HG02642 (cell line): ENCODE measurements at regions not wholly inside any gene's neighbourhood (a gene's known extent, or its start where the extent isn't known, plus 50 kb on each side); places are given as distances from the start of the nearest gene placed in this dataset.

Experiments used
- ATAC-seq: cut with Tn5 transposase; IDR thresholded peaks from one replicate; pipeline ENCODE4 v1.9.1; 2021; ENCODE audit warnings: mild to moderate bottlenecking; ENCODE audit not compliant: unreplicated experiment, poor library complexity

DNA sequence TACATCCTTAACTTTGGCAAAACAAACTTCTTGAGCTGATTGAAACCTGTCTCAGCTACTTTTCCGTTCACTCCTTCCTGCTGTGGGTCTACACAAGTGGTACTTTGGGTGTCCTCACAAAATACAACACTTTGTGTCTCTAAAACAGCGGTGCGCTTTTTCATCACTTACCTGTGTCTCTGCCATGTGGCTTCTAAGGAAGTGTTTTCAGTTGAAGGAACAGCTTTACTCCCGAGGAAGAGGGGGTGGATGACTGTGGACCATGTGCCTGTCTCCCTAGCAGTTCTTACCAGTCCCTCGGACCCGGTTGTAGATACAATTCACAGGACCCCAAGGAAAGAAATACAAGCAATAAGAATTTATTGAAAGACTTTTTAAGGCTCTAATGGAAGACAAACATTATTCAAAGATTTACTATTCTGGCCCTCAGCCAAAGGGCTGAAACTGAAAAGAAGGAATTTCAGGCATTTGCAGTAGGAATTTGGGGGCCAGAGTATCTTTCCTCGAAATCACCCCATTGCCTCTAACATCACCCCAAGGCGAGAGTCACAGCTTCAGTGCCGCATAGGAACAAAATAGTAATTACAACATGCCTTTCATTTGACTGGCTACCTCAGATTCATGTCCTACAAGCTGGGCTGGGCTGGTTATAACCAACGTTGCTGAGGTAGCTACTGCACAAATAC lies 246.3 kb downstream of the ACTR3B start:
- no peak for ATAC-seq

DNA sequence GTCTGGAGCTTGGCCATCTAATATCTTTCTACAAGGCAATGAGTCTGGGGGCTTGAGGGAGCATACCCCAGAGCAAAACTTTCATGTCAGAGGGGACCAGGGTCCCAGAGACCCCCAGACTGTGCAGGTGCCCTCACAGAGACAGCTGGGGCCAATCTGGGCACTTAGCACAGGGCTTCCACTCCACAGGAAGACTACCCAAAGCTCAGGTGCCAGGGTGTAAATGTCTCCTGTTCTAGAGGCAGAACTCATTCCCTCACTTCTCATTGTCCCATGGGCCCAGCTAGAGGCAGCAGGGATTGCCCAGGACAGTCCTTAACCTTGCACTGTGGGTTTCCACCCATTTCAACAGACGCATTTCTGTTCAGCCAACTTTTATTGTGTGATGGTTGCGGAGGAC lies 246.9 kb downstream of the ACTR3B start:
- ATAC-seq: no peak

DNA sequence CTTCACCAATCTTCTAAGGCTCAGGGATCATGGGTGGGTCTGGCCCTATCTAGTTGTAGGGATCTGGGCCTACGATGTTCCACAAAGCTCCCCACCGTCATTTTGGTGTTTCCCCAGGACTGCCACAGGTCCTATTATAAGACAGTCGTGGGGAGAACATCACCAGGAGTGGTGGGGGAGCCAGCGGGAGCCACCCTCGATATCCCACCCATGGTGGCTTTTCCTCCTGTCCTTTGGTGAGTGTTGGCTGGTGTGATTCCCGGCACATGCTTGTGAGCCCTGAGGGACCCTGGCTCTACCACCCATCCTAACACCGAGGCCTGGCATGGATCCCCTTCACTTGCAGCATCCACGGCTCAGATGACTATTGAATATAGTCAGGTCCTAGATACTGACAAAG lies 247.4 kb downstream of the ACTR3B start:
- ATAC-seq: no peak

DNA sequence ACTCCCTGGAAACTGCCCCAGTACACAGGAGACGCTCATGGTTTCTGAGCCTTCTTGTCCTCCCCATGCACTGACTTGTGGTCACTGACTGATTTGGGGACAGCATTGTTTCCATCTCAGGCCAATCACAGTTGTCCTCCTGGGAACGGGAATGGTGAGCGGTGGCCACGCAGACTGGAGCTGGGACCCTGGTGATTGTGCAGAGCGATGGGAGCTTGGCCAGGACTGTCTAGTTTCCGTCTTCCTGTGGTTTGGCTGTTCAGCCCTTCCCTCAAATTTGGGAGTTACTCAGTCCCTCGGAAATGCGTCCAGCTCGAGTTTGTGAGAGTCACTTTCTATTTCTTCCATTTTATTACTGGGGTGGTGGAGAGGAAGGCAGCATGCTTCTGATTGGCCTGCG lies 250.9 kb downstream of the ACTR3B start:
- no peak for ATAC-seq

DNA sequence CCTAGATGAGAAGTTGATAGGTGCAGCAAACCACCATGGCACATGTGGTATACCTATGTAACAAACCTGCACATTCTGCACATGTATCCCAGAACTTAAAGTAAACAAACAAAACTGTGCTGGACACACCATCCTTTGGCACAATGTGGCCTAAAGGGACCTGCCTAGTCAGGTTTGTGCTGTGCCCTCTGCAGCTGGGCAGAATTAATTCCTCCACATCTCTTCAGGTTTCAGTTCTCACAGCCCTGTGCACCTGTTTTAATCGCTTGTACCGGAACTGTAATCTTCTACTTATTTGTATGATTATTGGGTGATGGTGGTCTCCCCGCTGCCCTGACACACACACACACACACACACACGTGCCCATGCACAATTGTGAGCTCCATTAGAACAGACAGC lies 252.7 kb downstream of the ACTR3B start:
- no peak for ATAC-seq

DNA sequence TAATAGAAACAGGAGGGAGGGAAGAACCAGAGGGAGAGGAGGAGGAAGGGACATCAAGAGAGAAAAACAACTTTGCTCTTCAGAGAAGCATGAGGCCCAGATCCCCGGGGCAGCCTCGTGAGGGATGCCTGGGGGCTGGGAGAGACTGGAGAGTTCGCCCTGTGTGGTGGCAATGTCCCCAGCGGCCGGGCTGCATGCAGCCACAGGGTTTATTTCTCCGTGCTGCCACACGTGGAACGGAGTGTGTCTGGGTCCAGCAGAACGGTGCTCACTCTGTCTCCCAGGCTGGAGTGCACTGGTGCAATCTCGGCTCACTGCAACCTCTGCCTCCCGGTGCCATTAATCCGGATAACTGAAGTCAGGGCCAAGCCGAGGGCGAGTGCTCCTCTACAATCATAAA lies 257.7 kb downstream of the ACTR3B start:
- ATAC-seq: no peak

DNA sequence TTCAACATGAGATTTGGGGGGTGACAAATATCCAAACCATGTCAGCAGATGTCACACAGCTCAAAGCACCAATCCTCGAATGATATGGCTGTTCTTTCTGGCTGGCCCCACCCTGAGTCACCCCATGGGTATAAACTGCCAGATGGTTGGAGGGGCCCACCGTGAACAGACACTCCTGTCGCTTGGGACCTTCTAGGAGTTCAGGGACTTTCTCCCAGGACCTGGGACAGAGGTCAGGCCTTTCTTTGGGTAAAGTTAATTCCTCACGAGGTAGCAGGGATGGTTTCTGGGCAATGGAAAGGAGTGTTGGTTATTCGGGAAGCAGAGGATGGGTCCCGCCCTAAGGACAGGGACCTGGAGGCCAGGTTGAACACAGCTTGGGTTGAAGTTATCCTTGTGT lies 262.0 kb downstream of the ACTR3B start:
- no peak for ATAC-seq

DNA sequence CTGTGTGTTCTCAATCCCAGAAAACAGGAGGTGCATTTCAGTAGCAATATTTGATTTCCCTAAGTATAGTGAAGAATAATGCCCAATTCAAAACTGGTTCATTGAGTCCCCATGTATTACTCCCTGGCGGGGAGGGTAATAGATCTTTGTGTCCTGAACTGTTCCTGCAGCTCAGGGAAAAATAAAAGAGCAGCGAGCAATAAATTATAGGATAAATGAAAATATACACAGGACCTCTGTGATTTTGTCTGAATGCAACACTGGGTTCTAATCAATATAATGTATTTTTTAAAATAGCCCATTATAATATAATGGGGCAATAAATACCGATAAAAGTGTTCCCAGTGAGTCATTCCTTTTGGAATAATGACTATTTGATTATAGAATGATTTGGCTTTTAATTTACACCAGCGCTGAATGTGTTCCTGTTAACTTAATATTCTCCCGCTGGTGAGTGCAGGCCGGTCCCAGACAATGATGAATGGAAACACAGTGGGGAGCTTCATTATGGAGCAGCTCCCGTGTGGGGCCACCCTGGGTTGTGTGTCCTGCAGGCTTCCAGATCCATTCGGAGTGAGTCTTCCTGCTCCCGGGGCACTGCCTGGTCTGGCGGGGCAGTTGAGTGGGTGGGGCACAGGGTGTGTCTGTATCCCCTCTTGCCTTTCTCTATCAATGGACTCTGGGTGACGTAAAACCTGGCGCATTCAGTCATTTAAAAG lies 263.1 kb downstream of the ACTR3B start:
- ATAC-seq: no peak

DNA sequence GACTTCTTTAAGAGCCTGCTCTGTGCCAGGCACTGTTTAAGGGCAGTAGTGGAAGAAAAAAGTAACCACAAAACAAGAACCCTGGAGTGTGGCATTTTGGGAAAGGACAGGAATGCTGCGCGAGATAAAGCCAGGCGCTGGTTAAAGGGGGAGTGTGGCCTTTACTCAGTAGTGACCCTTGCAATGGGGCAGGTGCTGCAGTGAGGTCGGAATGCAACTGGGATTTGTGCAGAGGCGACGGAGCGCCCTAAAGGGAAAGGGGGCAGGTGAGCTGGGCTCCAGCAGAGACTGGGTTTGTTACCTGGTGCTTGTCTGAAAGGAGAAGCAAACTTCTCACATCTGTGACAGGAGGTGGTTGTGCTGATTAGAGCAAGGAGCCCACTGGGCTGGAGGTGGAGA lies 263.6 kb downstream of the ACTR3B start:
- ATAC-seq: no peak

DNA sequence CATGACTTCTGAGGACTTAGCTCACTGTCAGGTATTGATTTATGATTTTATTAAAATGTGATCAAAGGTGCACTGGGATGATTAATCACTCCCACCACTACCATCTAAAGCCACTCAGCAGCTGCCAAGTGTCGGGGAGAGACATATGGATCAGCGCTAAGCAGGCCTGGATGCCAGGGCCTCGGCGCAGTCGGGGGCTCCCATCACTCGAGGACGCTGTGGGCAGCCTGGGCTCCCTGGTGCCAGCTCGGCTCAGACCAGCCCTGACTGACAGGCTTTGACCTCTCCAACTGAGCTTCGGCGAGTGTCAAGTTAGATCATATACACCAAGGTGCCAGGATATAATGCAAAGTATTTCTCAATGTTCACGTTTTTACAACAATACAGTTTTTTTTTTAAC lies 267.7 kb downstream of the ACTR3B start:
- no peak for ATAC-seq

DNA sequence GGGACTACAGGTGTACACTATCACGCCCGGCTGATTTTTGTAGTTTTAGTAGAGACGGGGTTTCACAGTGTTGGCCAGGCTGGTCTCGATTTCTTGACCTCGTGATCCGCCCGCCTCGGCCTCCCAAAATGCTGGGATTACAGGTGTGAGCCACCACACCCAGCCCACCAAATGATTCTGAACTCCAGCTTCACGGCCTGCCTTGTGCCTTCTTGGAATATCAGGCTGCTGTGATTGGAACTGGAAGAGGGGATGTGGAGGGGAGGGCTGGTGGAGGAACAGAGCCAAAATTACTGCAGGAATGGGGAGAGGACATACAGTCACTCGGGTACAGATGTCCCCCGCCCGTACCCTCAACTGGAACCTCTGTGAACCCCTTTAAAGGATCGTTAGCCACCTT lies 268.4 kb downstream of the ACTR3B start:
- ATAC-seq: no peak

DNA sequence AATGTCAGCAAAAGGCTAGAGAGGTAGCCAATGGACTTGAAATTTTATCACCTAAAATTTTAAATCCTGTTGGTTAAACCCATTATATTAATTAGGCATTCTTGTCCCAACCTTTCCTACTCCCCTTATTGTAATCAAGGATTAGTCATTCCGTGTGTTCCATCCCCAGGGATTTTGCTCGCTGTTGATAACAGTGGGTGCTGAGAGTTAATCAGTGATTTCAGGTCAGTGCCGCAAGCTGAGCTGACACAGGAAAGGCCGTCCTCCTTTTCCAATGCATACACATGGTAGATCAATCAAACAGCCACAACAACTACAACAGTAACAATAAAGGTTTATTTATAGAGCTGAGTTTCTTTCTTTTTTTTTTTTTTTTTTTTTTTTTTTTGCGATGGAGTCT lies 271.4 kb downstream of the ACTR3B start:
- no peak for ATAC-seq

DNA sequence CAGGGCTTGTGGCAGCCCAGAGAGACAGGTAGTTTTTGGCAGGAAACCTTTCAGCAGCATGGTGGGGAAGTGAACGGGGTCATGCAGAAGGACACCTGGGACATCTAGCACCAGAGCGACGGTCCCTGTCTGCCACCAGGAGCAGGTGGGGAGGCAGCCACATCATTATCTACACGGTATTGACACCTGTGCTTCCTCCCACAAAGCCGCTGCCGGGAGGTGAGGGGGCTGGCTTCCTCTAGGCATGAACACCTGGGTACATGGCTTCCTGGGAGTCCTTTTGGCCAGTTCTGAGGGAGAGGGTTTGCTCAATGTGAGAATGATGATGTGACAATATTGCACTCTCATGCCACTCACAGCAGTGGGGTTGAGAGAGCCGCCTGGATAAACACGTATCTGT lies 275.2 kb downstream of the ACTR3B start:
- no peak for ATAC-seq

DNA sequence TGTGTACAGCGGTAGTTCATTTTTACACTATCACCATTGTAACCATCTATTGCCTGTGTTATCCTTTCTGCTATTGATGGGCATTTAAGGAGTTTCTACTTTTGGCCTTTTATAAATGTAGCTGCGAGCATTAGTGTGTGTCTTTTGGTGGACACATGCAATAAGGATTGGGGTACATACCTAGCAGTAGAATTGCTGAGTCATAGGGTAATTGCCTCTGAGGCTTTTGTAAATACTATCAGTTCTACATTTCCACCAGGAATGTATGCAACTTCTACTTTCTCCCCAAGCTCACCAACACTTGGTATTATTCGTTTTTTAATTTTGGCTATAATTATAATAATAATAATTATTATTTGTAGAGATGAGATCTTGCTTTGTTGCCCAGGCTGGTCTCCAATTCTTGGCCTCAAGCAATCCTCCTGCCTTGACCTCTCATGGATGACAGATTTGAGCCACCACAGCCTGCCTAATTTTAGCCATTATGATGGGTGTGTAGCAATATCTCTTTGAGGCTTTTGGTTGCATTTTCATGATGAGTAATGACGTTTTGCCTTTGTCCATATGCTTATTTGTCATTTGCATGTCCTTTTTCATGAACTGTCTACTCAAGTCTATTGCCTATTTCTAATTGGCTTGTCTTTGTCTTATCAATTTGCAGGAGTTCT lies 277.0 kb downstream of the ACTR3B start:
- ATAC-seq: no peak

DNA sequence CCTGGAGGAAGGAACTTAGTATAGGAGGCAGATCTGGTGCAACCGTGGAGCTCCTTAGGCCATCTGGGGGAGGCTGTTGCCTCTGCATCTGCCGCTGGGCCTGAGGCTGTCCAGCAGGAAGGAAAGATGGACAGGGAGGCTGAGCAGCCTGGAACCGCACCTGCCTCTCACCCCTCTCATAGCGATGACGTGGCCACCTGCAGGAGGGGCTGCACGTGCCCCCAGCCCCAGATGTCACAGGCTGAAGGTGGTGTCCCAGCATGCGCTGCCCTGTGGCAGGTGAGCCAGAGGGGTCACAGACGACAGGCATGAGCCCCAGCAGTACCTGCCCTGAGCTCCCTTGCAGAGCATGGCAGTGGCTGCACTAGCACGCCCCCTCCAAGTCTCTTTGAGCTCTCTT lies 283.9 kb downstream of the ACTR3B start:
- ATAC-seq: no peak

DNA sequence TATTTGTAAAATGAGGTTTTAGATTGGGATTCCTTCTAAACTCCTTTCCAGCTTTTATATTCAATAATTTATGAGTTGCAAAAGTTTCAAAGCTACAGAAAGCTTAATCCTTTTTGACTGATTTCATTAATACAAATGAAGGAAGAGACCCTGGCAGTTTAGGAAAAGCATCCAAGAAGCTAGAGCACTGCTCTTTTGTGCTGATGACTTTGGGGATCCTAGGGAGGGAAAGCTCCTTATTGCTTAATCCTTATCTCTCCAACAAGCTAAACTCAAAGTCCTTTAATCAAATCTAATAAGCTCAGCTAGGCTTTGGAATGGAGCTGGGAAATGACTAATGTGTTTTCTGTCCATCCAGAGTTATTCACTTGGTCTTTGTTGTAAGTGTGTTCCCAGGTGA lies 285.4 kb downstream of the ACTR3B start:
- no peak for ATAC-seq

DNA sequence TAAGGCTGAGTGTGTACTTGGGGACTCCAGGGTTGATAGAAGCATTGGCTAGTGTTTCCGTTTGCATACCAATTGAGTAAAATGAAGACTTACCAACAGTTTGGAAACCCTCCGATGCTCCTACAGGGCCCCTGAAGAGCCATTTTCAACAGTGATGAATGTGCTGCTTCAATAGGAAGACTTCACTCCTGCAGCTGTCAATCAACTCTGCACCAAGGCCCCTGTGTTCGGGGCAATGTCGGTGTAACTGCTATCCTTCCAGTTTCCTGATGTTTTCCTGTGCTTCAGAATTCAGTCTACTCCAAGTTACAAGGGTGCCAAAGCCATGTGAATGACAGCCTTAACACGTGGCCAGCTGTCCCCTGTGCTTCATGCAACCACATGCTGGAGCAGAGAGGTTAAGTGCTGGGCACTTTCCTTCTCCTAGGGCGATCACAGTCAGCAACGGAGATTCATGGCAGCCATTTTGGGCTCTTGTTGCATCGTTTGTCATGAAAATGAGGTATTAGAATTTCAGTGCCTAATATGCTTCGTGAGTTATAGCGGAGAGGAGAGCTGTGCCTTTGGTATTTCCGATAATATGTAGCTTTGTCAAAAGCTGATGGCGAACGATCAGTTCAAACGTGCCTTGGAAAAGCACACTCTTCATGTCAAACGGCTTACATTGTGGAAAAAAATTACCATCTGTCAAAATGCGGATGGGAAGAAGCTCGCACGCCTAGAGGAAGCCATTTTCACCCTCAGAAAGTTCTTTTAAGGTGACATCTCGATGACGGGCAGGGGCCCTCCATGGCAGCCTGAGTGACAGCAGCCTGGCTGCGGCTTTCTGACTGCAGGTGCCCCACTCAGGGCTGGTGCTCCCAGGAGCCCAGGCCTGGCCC lies 287.8 kb downstream of the ACTR3B start:
- no peak for ATAC-seq

DNA sequence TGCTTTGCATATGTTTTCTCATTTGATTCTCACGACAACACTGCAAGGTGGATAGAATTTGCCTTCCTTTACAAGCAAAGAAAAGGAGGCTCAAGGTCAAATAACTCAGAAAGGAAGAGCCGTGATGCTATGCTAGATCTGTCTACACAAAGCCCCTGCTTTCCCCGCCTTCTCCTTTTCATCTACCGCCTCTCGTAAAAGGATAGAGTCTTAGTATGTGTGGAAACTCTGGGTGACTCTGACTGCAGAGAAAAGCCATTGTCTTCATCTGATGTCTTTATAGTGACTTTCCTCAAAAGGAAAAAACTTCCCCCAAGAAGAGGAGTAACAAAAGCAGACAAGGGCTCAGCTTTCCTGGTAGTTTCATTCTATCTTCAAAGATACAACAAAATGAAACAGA lies 292.7 kb downstream of the ACTR3B start:
- no peak for ATAC-seq

DNA sequence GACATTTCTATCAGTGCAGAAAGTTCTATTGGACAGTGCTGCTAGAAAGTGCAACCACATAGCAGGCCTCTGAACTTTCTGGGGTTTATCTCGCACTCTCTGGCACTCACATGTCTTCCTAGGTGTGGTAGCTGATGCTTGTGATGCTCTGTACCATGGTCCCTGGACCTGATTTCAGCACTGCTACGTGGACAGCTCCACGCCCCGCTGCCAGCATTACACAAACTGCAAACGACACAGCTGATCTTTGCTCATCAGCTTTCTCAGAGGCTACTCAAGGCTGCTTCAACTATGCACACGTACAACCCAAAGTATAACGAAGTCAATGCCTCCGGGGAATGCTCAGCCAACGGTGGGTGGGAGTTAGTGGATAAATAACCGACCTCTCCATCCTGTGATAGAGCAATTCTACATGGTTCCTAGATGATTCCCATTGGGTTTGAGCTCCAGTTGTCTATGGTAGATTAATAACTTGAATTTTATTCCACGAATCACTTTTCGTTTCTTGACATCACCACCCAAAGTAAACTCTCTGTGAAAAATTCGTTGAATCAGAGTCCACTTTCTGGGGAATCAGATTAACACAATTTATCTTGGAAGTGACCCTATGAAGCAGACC lies 302.5 kb downstream of the ACTR3B start:
- no peak for ATAC-seq

DNA sequence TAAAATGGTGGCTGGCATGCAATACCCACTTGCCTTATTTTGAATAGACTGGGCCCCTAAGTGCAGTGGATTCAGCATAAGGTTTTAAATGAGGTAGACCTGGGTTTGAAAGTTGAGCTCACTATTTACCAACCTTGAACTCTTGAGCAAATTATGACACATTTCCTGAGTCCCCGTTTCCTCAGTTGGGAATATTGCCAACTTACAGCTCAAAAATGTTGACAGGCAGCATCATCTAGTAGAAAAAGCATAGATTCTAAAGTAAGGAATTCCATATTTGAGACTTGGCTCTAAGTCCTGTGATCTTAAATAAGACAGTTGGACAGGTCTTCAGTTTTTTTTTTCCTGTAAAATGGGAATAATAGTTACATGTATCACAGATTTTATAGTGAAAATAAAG lies 305.5 kb downstream of the ACTR3B start:
- no peak for ATAC-seq
